ENCODE measurements at regions not wholly inside any gene's neighbourhood (a gene's known extent, or its start where the extent isn't known, plus 50 kb on each side); places are given as distances from the start of the nearest gene placed in this dataset.

- H3K36me3 ChIP-seq (ENCODE audit: insufficient read depth): no peaks in the 10 kb centered on the region
Observed at GRCh38 chr13:83536153-83536552, 346.1 kb downstream of the SLITRK1 start.

GRCh38 chr13:83532809-83533208 lies 349.5 kb downstream of the SLITRK1 start:
- 90% methylated on average over 12 of the region's 12 CpGs for WGBS
- H3K36me3 ChIP-seq (ENCODE audit: insufficient read depth): no peaks in the 10 kb centered on the region
- H3K27ac ChIP-seq (ENCODE audit: low read depth): no peak overlapping the region
- no peaks in the 10 kb centered on the region for H3K4me1 ChIP-seq (ENCODE audit: insufficient read depth)
- DNase-seq (ENCODE audit: extremely low spot score): no peak
- no peak overlapping the region for H3K4me3 ChIP-seq (ENCODE audit: low read depth, low read length)

More at GRCh38 chr13:83536153-83536552, 346.1 kb downstream of the SLITRK1 start:
- 64% methylated on average over 1 of the region's 1 CpG for WGBS
- H3K27ac ChIP-seq (ENCODE audit: low read depth): no peak overlapping the region
- H3K4me1 ChIP-seq (ENCODE audit: insufficient read depth): no peaks in the 10 kb centered on the region
- no peak overlapping the region for H3K4me3 ChIP-seq (ENCODE audit: low read depth, low read length)
- no peak for DNase-seq (ENCODE audit: extremely low spot score)

- DNase-seq (ENCODE audit: extremely low spot score): no peak
- WGBS: 47% methylated on average over 1 of the region's 1 CpG
- H3K4me3 ChIP-seq (ENCODE audit: low read depth, low read length): no peak overlapping the region
- no peaks in the 10 kb centered on the region for H3K4me1 ChIP-seq (ENCODE audit: insufficient read depth)
- H3K36me3 ChIP-seq (ENCODE audit: insufficient read depth): no peaks in the 10 kb centered on the region
- H3K27ac ChIP-seq (ENCODE audit: low read depth): no peak overlapping the region
Observed at GRCh38 chr13:83531022-83531421, 351.3 kb downstream of the SLITRK1 start.

GRCh38 chr13:83516781-83517180 lies 365.5 kb downstream of the SLITRK1 start:
- H3K36me3 ChIP-seq (ENCODE audit: insufficient read depth): no peaks in the 10 kb centered on the region
- no peaks in the 10 kb centered on the region for H3K4me1 ChIP-seq (ENCODE audit: insufficient read depth)
- H3K4me3 ChIP-seq (ENCODE audit: low read depth, low read length): no peak overlapping the region
- no peak for DNase-seq (ENCODE audit: extremely low spot score)
- 89% methylated on average over 25 of the region's 25 CpGs for WGBS
- H3K27ac ChIP-seq (ENCODE audit: low read depth): no peak overlapping the region

GRCh38 chr13:83515268-83516015 lies 366.8 kb downstream of the SLITRK1 start:
- no peaks in the 10 kb centered on the region for H3K36me3 ChIP-seq (ENCODE audit: insufficient read depth)
- 93% methylated on average over 1 of the region's 1 CpG for WGBS
- no peak overlapping the region for H3K4me3 ChIP-seq (ENCODE audit: low read depth, low read length)
- H3K27ac ChIP-seq (ENCODE audit: low read depth): no peak overlapping the region
- DNase-seq (ENCODE audit: extremely low spot score): no peak
- H3K4me1 ChIP-seq (ENCODE audit: insufficient read depth): no peaks in the 10 kb centered on the region

- no peak overlapping the region for H3K27ac ChIP-seq (ENCODE audit: low read depth)
- H3K4me1 ChIP-seq (ENCODE audit: insufficient read depth): no peaks in the 10 kb centered on the region
- H3K36me3 ChIP-seq (ENCODE audit: insufficient read depth): no peaks in the 10 kb centered on the region
- 19% methylated on average over 1 of the region's 1 CpG for WGBS
- DNase-seq (ENCODE audit: extremely low spot score): peak; percentile 29
- no peak overlapping the region for H3K4me3 ChIP-seq (ENCODE audit: low read depth, low read length)
Observed at GRCh38 chr13:83508771-83509301, 373.4 kb downstream of the SLITRK1 start.

GRCh38 chr13:83503424-83503823 lies 378.9 kb downstream of the SLITRK1 start:
- Histone ChIP-seq H3K4me3 (ENCODE audit: low read depth, low read length) (no peak overlapping the region), H3K4me1 (ENCODE audit: insufficient read depth) (no peaks in the 10 kb centered on the region), H3K27ac (ENCODE audit: low read depth) (no peak overlapping the region), H3K36me3 (ENCODE audit: insufficient read depth) (no peaks in the 10 kb centered on the region)
- WGBS: 54% methylated on average over 1 of the region's 1 CpG
- no peak for DNase-seq (ENCODE audit: extremely low spot score)

- no peak overlapping the region for H3K27ac ChIP-seq (ENCODE audit: low read depth)
- no peak overlapping the region for H3K4me3 ChIP-seq (ENCODE audit: low read depth, low read length)
- no peak for DNase-seq (ENCODE audit: extremely low spot score)
- no peaks in the 10 kb centered on the region for H3K4me1 ChIP-seq (ENCODE audit: insufficient read depth)
- no peaks in the 10 kb centered on the region for H3K36me3 ChIP-seq (ENCODE audit: insufficient read depth)
Observed at GRCh38 chr13:83499286-83499685, 383.0 kb downstream of the SLITRK1 start.

- Histone ChIP-seq H3K36me3 (ENCODE audit: insufficient read depth) (no peaks in the 10 kb centered on the region), H3K4me3 (ENCODE audit: low read depth, low read length) (no peak overlapping the region), H3K4me1 (ENCODE audit: insufficient read depth) (no peaks in the 10 kb centered on the region), H3K27ac (ENCODE audit: low read depth) (no peak overlapping the region)
- 45% methylated on average over 2 of the region's 2 CpGs for WGBS
- no peak for DNase-seq (ENCODE audit: extremely low spot score)
Observed at GRCh38 chr13:83498481-83499190, 383.6 kb downstream of the SLITRK1 start.

GRCh38 chr13:83498045-83498444 lies 384.2 kb downstream of the SLITRK1 start:
- Histone ChIP-seq H3K36me3 (ENCODE audit: insufficient read depth) (no peaks in the 10 kb centered on the region), H3K4me3 (ENCODE audit: low read depth, low read length) (no peak overlapping the region), H3K4me1 (ENCODE audit: insufficient read depth) (no peaks in the 10 kb centered on the region), H3K27ac (ENCODE audit: low read depth) (no peak overlapping the region)
- DNase-seq (ENCODE audit: extremely low spot score): no peak

- DNase-seq (ENCODE audit: extremely low spot score): no peak
- Histone ChIP-seq H3K36me3 (ENCODE audit: insufficient read depth) (no peaks in the 10 kb centered on the region), H3K4me3 (ENCODE audit: low read depth, low read length) (no peak overlapping the region), H3K27ac (ENCODE audit: low read depth) (no peak overlapping the region), H3K4me1 (ENCODE audit: insufficient read depth) (no peaks in the 10 kb centered on the region)
- 94% methylated on average over 6 of the region's 6 CpGs for WGBS
Observed at GRCh38 chr13:83496501-83496900, 385.8 kb downstream of the SLITRK1 start.

GRCh38 chr13:83485101-83485500 lies 397.2 kb downstream of the SLITRK1 start:
- DNase-seq (ENCODE audit: extremely low spot score): no peak
- WGBS: 41% methylated on average over 1 of the region's 1 CpG

GRCh38 chr13:83471011-83471410 lies 411.3 kb downstream of the SLITRK1 start:
- Histone ChIP-seq H3K36me3 (ENCODE audit: insufficient read depth) (no peaks in the 10 kb centered on the region), H3K4me1 (ENCODE audit: insufficient read depth) (no peaks in the 10 kb centered on the region), H3K4me3 (ENCODE audit: low read depth, low read length) (no peak overlapping the region), H3K27ac (ENCODE audit: low read depth) (no peak overlapping the region)
- WGBS: 66% methylated on average over 1 of the region's 1 CpG
- no peak for DNase-seq (ENCODE audit: extremely low spot score)

More at GRCh38 chr13:83485101-83485500, 397.2 kb downstream of the SLITRK1 start:
- no peak overlapping the region for H3K27ac ChIP-seq (ENCODE audit: low read depth)
- no peaks in the 10 kb centered on the region for H3K36me3 ChIP-seq (ENCODE audit: insufficient read depth)
- H3K4me1 ChIP-seq (ENCODE audit: insufficient read depth): no peaks in the 10 kb centered on the region
- H3K4me3 ChIP-seq (ENCODE audit: low read depth, low read length): no peak overlapping the region

- Histone ChIP-seq H3K27ac (ENCODE audit: low read depth) (no peak overlapping the region), H3K36me3 (ENCODE audit: insufficient read depth) (no peaks in the 10 kb centered on the region), H3K4me3 (ENCODE audit: low read depth, low read length) (no peak overlapping the region), H3K4me1 (ENCODE audit: insufficient read depth) (no peaks in the 10 kb centered on the region)
- 72% methylated on average over 4 of the region's 4 CpGs for WGBS
- no peak for DNase-seq (ENCODE audit: extremely low spot score)
Observed at GRCh38 chr13:83470133-83470797, 412.0 kb downstream of the SLITRK1 start.
